Esophagus squamous epithelium (tissue), 5 donors: ENCODE measurements at regions not wholly inside any gene's neighbourhood (a gene's known extent, or its start where the extent isn't known, plus 50 kb on each side); places are given as distances from the start of the nearest gene placed in this dataset.

Source experiments
- DNase-seq: peaks from one replicate; lab custom pipeline; 2025; lab: John Stamatoyannopoulos, UW
- H3K27ac ChIP-seq, 4 donors: fragments of 200-600 bp; sonication (generic); one replicate each; pipeline ENCODE4 v1.5.1; 2016 to 2019; ENCODE audit warnings: mild to moderate bottlenecking in 1 of 4
- H3K27me3 ChIP-seq, 4 donors: fragments of 200-600 bp; sonication (generic); 1 replicate in 3 of 4; 2 replicates in 1 of 4; pipeline versions ENCODE4 v1.5.1 to v1.6.0; 2017 to 2021; ENCODE audit warnings: antibody characterized with exemption in 1 of 4
- H3K36me3 ChIP-seq, 3 donors: fragments of 200-600 bp; sonication (generic); one replicate each; pipeline ENCODE4 v1.5.1; 2016 to 2019
- H3K4me1 ChIP-seq, 3 donors: fragments of 200-600 bp; sonication (generic); one replicate each; pipeline ENCODE4 v1.5.1; 2017 to 2019
- H3K4me3 ChIP-seq, 4 donors: fragments of 200-600 bp; sonication (generic); 1 replicate in 3 of 4; 2 replicates in 1 of 4; pipeline ENCODE4 v1.5.1; 2016 to 2019; ENCODE audit warnings: mild to moderate bottlenecking in 2 of 4, moderate library complexity in 1 of 4
- H3K9me3 ChIP-seq, 3 donors: fragments of 200-600 bp; sonication (generic); one replicate each; pipeline ENCODE4 v1.5.1; 2016 to 2019
- CTCF ChIP-seq, 6 experiments: fragments of 450-650 bp in 4 of 6; fragments of 200-600 bp in 2 of 6; sonication (generic) in 2 of 6; IDR thresholded peaks; one replicate each; pipeline ENCODE4 v1.5.1; 2016 to 2019; ENCODE audit warnings: antibody characterized with exemption in 6 of 6, mild to moderate bottlenecking in 4 of 6, moderate library complexity in 4 of 6
- POLR2A ChIP-seq, 4 donors: fragments of 450-650 bp; IDR thresholded peaks; one replicate each; pipeline ENCODE4 v1.6.1; 2017; ENCODE audit warnings: antibody characterized with exemption in 4 of 4, mild to moderate bottlenecking in 4 of 4, moderate library complexity in 3 of 4
- WGBS, 2 donors: methylation state at CpG; one replicate each; pipeline ENCODE4 v1.1.5; 2018; 5-methylcytosine and 5-hydroxymethylcytosine counted together
- intact Hi-C: fragments of 100-400 bp; cut with DNase I; formaldehyde crosslinking; loops from one replicate; pipeline ENCODE4 v1.15.0; 2022
- donor health status: DM: yes; HTN: yes; CAD: no.

- Histone ChIP-seq H3K27me3 (no peaks in the 10 kb centered on the region), H3K27ac (no peak overlapping the region), H3K9me3 (peaks cover 0 to 5% (median 0%) of the 10 kb centered on the region in 3 donors), H3K4me1 (no peaks in the 10 kb centered on the region), H3K4me3 (no peak overlapping the region), H3K36me3 (no peaks in the 10 kb centered on the region)
- intact Hi-C loops, result no loop called here
- TF ChIP-seq CTCF (IDR thresholded peaks at IDR 0.05) (no peak), POLR2A (IDR thresholded peaks at IDR 0.05) (no peak)
- no peak for DNase-seq
Observed at GRCh38 chr3:89802881-89803280, 695.5 kb downstream of the EPHA3 start.

- Histone ChIP-seq H3K36me3 (no peaks in the 10 kb centered on the region), H3K9me3 (peaks cover 0 to 5% (median 0%) of the 10 kb centered on the region in 3 donors), H3K27ac (no peak overlapping the region), H3K27me3 (no peaks in the 10 kb centered on the region), H3K4me3 (no peak overlapping the region), H3K4me1 (no peaks in the 10 kb centered on the region)
- WGBS, 2 donors, result 42 to 55% methylated on average over 3 of the region's 3 CpGs
- intact Hi-C loops, result no loop called here
- DNase-seq, result no peak
- TF ChIP-seq POLR2A (IDR thresholded peaks at IDR 0.05) (no peak), CTCF (IDR thresholded peaks at IDR 0.05) (no peak)
Observed at GRCh38 chr3:89803711-89804110, 696.3 kb downstream of the EPHA3 start.

GRCh38 chr3:89806166-89806565 is 698.7 kb downstream of the EPHA3 start:
- TF ChIP-seq POLR2A (IDR thresholded peaks at IDR 0.05) (no peak), CTCF (IDR thresholded peaks at IDR 0.05) (no peak)
- Histone ChIP-seq H3K4me3 (no peak overlapping the region), H3K27me3 (no peaks in the 10 kb centered on the region), H3K9me3 (no peaks in the 10 kb centered on the region), H3K4me1 (no peaks in the 10 kb centered on the region), H3K27ac (no peak overlapping the region), H3K36me3 (no peaks in the 10 kb centered on the region)
- WGBS, 2 donors, result 73 to 76% methylated on average over 1 of the region's 1 CpG
- no peak for DNase-seq
- intact Hi-C loops, result no loop called here

- DNase-seq, result no peak
- Histone ChIP-seq H3K4me1 (no peaks in the 10 kb centered on the region), H3K27me3 (no peaks in the 10 kb centered on the region), H3K9me3 (peaks cover 0 to 10% (median 6%) of the 10 kb centered on the region in 3 donors), H3K36me3 (no peaks in the 10 kb centered on the region), H3K4me3 (no peak overlapping the region), H3K27ac (no peak overlapping the region)
- intact Hi-C loops, result no loop called here
- TF ChIP-seq CTCF (IDR thresholded peaks at IDR 0.05), result no peak
- no peak for TF ChIP-seq POLR2A (IDR thresholded peaks at IDR 0.05)
Observed at GRCh38 chr3:89808680-89809197, 701.3 kb downstream of the EPHA3 start.

GRCh38 chr3:89813500-89813899 is 706.1 kb downstream of the EPHA3 start:
- TF ChIP-seq CTCF (IDR thresholded peaks at IDR 0.05), result no peak
- TF ChIP-seq POLR2A (IDR thresholded peaks at IDR 0.05), result no peak
- H3K9me3 ChIP-seq, result peaks cover 0 to 13% (median 6%) of the 10 kb centered on the region in 3 donors
- H3K27ac ChIP-seq, result no peak overlapping the region
- no peak overlapping the region for H3K4me3 ChIP-seq
- intact Hi-C loops, result no loop called here
- no peaks in the 10 kb centered on the region for H3K36me3 ChIP-seq
- no peaks in the 10 kb centered on the region for H3K4me1 ChIP-seq
- H3K27me3 ChIP-seq, result no peaks in the 10 kb centered on the region
- 63 to 72% methylated on average over 1 of the region's 1 CpG for WGBS, 2 donors
- DNase-seq, result no peak
